ENCODE measurements at regions not wholly inside any gene's neighbourhood (a gene's known extent, or its start where the extent isn't known, plus 50 kb on each side); places are given as distances from the start of the nearest gene placed in this dataset.

DNA sequence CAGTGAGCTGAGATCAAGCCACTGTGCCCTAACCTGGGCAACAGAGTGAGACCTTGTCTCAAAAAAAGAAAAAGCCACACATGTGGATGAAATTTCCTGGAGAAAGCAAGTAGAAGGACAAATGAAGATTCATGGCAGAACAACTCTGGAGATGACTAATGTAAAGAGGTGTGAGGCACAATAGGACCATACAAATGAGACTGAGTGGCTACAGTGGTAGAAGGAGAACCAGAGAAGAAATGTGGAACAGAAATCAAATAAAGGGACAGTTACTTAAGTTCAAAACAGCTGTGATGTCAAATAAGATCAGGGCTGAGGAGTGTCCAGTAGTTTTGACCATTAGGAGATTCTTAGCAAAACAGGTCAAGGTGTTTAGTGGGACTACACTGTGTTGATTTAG, 130.9 kb upstream of the CDK6 start:
- Mint-ChIP-seq H3K27ac (no peak overlapping the region), H3K27me3 (ENCODE audit: insufficient read depth) (no peaks in the 10 kb centered on the region), H3K36me3 (ENCODE audit: low read depth) (no peaks in the 10 kb centered on the region), H3K4me3 (no peak overlapping the region), H3K9me3 (peaks cover 11% of the 10 kb centered on the region), H3K4me1 (peaks cover 4% of the 10 kb centered on the region)
- peaks cover 8% of the 10 kb centered on the region for H3K9me3 ChIP-seq (ENCODE audit: control insufficient read depth, low read length)
- H3K27me3 ChIP-seq (ENCODE audit: control insufficient read depth, insufficient read depth, low read length, poor library complexity, severe bottlenecking): no peaks in the 10 kb centered on the region
- H3K4me3 ChIP-seq (ENCODE audit: low read length): no peak overlapping the region
- H3K9ac ChIP-seq (ENCODE audit: extremely low read depth, low read length, poor library complexity, severe bottlenecking): no peak overlapping the region
- no peaks in the 10 kb centered on the region for H3K36me3 ChIP-seq (ENCODE audit: control insufficient read depth, insufficient read depth, low read length)
- TF ChIP-seq, protein P1, sequence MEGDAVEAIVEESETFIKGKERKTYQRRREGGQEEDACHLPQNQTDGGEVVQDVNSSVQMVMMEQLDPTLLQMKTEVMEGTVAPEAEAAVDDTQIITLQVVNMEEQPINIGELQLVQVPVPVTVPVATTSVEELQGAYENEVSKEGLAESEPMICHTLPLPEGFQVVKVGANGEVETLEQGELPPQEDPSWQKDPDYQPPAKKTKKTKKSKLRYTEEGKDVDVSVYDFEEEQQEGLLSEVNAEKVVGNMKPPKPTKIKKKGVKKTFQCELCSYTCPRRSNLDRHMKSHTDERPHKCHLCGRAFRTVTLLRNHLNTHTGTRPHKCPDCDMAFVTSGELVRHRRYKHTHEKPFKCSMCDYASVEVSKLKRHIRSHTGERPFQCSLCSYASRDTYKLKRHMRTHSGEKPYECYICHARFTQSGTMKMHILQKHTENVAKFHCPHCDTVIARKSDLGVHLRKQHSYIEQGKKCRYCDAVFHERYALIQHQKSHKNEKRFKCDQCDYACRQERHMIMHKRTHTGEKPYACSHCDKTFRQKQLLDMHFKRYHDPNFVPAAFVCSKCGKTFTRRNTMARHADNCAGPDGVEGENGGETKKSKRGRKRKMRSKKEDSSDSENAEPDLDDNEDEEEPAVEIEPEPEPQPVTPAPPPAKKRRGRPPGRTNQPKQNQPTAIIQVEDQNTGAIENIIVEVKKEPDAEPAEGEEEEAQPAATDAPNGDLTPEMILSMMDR (conservative IDR thresholded peaks at IDR 0.05): no peak
- H3K27ac ChIP-seq (ENCODE audit: low read depth, low read length): no peak overlapping the region
- H3K4me1 ChIP-seq (ENCODE audit: control insufficient read depth, insufficient read depth, low read length): no peaks in the 10 kb centered on the region
- DNase-seq: no peak

DNA sequence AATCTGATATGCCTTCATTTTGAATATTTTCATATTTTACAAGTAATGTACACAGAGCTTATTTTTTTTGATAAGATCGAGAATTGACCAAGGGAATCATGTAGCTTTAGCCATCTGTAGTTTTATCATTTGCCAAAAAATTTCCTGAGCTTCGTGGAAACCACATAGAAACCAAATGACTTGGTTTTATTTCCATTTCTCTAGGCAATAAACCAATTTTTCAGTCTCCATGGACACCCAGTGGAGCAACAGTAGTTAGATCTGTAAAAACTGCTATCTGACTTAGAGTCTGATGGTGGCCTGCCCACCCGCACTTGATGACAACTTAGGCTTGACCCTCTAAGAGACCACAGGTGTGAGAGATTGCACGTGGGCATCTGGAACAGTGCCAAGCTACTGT, 127.8 kb upstream of the CDK6 start:
- Histone ChIP-seq H3K36me3 (ENCODE audit: control insufficient read depth, insufficient read depth, low read length) (no peaks in the 10 kb centered on the region), H3K4me1 (ENCODE audit: control insufficient read depth, insufficient read depth, low read length) (no peaks in the 10 kb centered on the region), H3K27me3 (ENCODE audit: control insufficient read depth, insufficient read depth, low read length, poor library complexity, severe bottlenecking) (no peaks in the 10 kb centered on the region), H3K9me3 (ENCODE audit: control insufficient read depth, low read length) (peaks cover 3% of the 10 kb centered on the region), H3K27ac (ENCODE audit: low read depth, low read length) (no peak overlapping the region), H3K9ac (ENCODE audit: extremely low read depth, low read length, poor library complexity, severe bottlenecking) (no peak overlapping the region), H3K4me3 (ENCODE audit: low read length) (no peak overlapping the region)
- peaks cover 10% of the 10 kb centered on the region for H3K9me3 Mint-ChIP-seq
- no peaks in the 10 kb centered on the region for H3K36me3 Mint-ChIP-seq (ENCODE audit: low read depth)
- no peak for DNase-seq
- TF ChIP-seq, protein P1 (conservative IDR thresholded peaks at IDR 0.05): no peak
- H3K4me1 Mint-ChIP-seq: no peaks in the 10 kb centered on the region
- no peak overlapping the region for H3K4me3 Mint-ChIP-seq
- H3K27me3 Mint-ChIP-seq (ENCODE audit: insufficient read depth): peaks cover 5% of the 10 kb centered on the region
- 79 to 93% methylated on average over 2 to 4 of the region's 4 CpGs for WGBS, 2 experiments (ENCODE audit: insufficient coverage in 1 of 2, insufficient read length in 1 of 2)
- H3K27ac Mint-ChIP-seq: no peak overlapping the region

DNA sequence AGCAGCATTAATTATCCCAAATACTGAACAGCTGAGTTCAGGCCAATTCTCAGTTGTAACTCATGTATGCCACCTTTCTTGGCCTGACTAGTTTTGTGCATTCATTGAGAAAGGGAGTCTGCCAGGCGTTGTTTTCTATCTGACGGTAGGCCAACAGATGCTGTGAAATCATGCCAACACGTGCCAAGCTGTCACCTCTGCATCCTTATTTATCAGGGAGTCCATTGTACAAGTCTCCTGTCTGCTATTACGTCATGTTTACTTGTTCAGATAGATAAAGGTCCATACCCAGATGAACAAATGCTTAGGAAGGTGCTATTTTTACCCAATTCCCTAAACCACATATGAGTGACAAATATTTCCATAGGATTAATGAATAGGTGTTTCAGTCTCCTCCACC, 127.2 kb upstream of the CDK6 start:
- WGBS, 2 experiments (ENCODE audit: insufficient coverage in 1 of 2, insufficient read length in 1 of 2): 94% methylated on average over 4 of the region's 4 CpGs
- Mint-ChIP-seq H3K4me1 (no peaks in the 10 kb centered on the region), H3K36me3 (ENCODE audit: low read depth) (no peaks in the 10 kb centered on the region), H3K9me3 (peaks cover 8% of the 10 kb centered on the region), H3K27me3 (ENCODE audit: insufficient read depth) (peaks cover 6% of the 10 kb centered on the region), H3K27ac (no peak overlapping the region), H3K4me3 (no peak overlapping the region)
- Histone ChIP-seq H3K9ac (ENCODE audit: extremely low read depth, low read length, poor library complexity, severe bottlenecking) (no peak overlapping the region), H3K9me3 (ENCODE audit: control insufficient read depth, low read length) (no peaks in the 10 kb centered on the region), H3K4me1 (ENCODE audit: control insufficient read depth, insufficient read depth, low read length) (no peaks in the 10 kb centered on the region), H3K27ac (ENCODE audit: low read depth, low read length) (no peak overlapping the region), H3K36me3 (ENCODE audit: control insufficient read depth, insufficient read depth, low read length) (no peaks in the 10 kb centered on the region), H3K4me3 (ENCODE audit: low read length) (no peak overlapping the region), H3K27me3 (ENCODE audit: control insufficient read depth, insufficient read depth, low read length, poor library complexity, severe bottlenecking) (no peaks in the 10 kb centered on the region)
- TF ChIP-seq, protein P1 (conservative IDR thresholded peaks at IDR 0.05): no peak
- DNase-seq: no peak

Measured in endodermal cell (in vitro differentiated cells).